ENCODE measurements at regions not wholly inside any gene's neighbourhood (a gene's known extent, or its start where the extent isn't known, plus 50 kb on each side); places are given as distances from the start of the nearest gene placed in this dataset.

DNA sequence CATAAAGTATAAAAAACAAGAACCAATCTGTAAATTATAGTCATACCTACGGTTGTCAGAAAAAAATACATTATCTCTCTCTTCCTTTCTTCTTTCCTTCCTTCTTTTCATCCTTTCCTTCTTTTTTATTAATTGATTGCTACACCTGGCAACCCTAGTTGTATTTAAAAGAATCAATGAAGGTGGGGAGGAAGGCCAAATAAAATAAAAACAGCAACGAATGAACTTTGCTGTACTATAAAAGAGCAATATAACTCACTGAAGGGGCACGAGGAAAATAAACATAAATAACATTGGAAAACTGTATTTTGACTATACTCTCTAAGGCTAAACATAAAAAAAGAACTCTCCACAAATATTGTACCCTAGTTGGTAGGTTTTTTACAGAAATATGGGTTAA, 898.2 kb upstream of the USP15 start:
- TF ChIP-seq, protein P1, sequence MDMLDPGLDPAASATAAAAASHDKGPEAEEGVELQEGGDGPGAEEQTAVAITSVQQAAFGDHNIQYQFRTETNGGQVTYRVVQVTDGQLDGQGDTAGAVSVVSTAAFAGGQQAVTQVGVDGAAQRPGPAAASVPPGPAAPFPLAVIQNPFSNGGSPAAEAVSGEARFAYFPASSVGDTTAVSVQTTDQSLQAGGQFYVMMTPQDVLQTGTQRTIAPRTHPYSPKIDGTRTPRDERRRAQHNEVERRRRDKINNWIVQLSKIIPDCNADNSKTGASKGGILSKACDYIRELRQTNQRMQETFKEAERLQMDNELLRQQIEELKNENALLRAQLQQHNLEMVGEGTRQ (CRISPR knock-in tag; IDR thresholded peaks at IDR 0.05) = no peak
- no peak for TF ChIP-seq CREM (CRISPR knock-in tag; IDR thresholded peaks at IDR 0.05)
- no peak for TF ChIP-seq TEAD4 (CRISPR knock-in tag; IDR thresholded peaks at IDR 0.05)
- TF ChIP-seq SP1 (CRISPR knock-in tag; conservative IDR thresholded peaks at IDR 0.05) = no peak
- TF ChIP-seq, protein P2, sequence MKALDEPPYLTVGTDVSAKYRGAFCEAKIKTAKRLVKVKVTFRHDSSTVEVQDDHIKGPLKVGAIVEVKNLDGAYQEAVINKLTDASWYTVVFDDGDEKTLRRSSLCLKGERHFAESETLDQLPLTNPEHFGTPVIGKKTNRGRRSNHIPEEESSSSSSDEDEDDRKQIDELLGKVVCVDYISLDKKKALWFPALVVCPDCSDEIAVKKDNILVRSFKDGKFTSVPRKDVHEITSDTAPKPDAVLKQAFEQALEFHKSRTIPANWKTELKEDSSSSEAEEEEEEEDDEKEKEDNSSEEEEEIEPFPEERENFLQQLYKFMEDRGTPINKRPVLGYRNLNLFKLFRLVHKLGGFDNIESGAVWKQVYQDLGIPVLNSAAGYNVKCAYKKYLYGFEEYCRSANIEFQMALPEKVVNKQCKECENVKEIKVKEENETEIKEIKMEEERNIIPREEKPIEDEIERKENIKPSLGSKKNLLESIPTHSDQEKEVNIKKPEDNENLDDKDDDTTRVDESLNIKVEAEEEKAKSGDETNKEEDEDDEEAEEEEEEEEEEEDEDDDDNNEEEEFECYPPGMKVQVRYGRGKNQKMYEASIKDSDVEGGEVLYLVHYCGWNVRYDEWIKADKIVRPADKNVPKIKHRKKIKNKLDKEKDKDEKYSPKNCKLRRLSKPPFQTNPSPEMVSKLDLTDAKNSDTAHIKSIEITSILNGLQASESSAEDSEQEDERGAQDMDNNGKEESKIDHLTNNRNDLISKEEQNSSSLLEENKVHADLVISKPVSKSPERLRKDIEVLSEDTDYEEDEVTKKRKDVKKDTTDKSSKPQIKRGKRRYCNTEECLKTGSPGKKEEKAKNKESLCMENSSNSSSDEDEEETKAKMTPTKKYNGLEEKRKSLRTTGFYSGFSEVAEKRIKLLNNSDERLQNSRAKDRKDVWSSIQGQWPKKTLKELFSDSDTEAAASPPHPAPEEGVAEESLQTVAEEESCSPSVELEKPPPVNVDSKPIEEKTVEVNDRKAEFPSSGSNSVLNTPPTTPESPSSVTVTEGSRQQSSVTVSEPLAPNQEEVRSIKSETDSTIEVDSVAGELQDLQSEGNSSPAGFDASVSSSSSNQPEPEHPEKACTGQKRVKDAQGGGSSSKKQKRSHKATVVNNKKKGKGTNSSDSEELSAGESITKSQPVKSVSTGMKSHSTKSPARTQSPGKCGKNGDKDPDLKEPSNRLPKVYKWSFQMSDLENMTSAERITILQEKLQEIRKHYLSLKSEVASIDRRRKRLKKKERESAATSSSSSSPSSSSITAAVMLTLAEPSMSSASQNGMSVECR (CRISPR knock-in tag; IDR thresholded peaks at IDR 0.05; ENCODE audit: borderline replicate concordance) = no peak
- TF ChIP-seq, protein P3, sequence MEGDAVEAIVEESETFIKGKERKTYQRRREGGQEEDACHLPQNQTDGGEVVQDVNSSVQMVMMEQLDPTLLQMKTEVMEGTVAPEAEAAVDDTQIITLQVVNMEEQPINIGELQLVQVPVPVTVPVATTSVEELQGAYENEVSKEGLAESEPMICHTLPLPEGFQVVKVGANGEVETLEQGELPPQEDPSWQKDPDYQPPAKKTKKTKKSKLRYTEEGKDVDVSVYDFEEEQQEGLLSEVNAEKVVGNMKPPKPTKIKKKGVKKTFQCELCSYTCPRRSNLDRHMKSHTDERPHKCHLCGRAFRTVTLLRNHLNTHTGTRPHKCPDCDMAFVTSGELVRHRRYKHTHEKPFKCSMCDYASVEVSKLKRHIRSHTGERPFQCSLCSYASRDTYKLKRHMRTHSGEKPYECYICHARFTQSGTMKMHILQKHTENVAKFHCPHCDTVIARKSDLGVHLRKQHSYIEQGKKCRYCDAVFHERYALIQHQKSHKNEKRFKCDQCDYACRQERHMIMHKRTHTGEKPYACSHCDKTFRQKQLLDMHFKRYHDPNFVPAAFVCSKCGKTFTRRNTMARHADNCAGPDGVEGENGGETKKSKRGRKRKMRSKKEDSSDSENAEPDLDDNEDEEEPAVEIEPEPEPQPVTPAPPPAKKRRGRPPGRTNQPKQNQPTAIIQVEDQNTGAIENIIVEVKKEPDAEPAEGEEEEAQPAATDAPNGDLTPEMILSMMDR (IDR thresholded peaks at IDR 0.05) = no peak
- TF ChIP-seq RELA (CRISPR knock-in tag; IDR thresholded peaks at IDR 0.05; ENCODE audit: borderline replicate concordance) = no peak
- TF ChIP-seq, protein P4, sequence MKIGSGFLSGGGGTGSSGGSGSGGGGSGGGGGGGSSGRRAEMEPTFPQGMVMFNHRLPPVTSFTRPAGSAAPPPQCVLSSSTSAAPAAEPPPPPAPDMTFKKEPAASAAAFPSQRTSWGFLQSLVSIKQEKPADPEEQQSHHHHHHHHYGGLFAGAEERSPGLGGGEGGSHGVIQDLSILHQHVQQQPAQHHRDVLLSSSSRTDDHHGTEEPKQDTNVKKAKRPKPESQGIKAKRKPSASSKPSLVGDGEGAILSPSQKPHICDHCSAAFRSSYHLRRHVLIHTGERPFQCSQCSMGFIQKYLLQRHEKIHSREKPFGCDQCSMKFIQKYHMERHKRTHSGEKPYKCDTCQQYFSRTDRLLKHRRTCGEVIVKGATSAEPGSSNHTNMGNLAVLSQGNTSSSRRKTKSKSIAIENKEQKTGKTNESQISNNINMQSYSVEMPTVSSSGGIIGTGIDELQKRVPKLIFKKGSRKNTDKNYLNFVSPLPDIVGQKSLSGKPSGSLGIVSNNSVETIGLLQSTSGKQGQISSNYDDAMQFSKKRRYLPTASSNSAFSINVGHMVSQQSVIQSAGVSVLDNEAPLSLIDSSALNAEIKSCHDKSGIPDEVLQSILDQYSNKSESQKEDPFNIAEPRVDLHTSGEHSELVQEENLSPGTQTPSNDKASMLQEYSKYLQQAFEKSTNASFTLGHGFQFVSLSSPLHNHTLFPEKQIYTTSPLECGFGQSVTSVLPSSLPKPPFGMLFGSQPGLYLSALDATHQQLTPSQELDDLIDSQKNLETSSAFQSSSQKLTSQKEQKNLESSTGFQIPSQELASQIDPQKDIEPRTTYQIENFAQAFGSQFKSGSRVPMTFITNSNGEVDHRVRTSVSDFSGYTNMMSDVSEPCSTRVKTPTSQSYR (CRISPR knock-in tag; IDR thresholded peaks at IDR 0.05) = no peak
- TF ChIP-seq GABPB1 (CRISPR knock-in tag; IDR thresholded peaks at IDR 0.05) = no peak
- no peak for TF ChIP-seq RORB (CRISPR knock-in tag; IDR thresholded peaks at IDR 0.05)
- TF ChIP-seq, protein P5, sequence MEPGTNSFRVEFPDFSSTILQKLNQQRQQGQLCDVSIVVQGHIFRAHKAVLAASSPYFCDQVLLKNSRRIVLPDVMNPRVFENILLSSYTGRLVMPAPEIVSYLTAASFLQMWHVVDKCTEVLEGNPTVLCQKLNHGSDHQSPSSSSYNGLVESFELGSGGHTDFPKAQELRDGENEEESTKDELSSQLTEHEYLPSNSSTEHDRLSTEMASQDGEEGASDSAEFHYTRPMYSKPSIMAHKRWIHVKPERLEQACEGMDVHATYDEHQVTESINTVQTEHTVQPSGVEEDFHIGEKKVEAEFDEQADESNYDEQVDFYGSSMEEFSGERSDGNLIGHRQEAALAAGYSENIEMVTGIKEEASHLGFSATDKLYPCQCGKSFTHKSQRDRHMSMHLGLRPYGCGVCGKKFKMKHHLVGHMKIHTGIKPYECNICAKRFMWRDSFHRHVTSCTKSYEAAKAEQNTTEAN (CRISPR knock-in tag; IDR thresholded peaks at IDR 0.05) = no peak
